HepG2 (cell line): ENCODE measurements at regions not wholly inside any gene's neighbourhood (a gene's known extent, or its start where the extent isn't known, plus 50 kb on each side); places are given as distances from the start of the nearest gene placed in this dataset.

Experiments used
- ATF7 ChIP-seq, 2 experiments: fragments of 450-650 bp in 1 of 2; sonication (generic) in 1 of 2; formaldehyde crosslinking in 1 of 2; IDR thresholded peaks; 2 replicates each; pipeline versions ENCODE4 v1.4.0 to v1.6.1; 2016 to 2020; ENCODE audit warnings: antibody characterized with exemption in 1 of 2, mild to moderate bottlenecking in 1 of 2, missing genetic modification reagents in 1 of 2
- BRCA1 ChIP-seq: sonication (generic); formaldehyde crosslinking; IDR thresholded peaks from 2 replicates; pipeline ENCODE4 v1.4.0; 2020; ENCODE audit warnings: missing genetic modification reagents
- CENPT ChIP-seq: sonication (generic); formaldehyde crosslinking; IDR thresholded peaks from 2 replicates; pipeline ENCODE4 v1.8.0; 2022; ENCODE audit warnings: low read depth, mild to moderate bottlenecking, moderate library complexity, missing genetic modification reagents
- ELF4 ChIP-seq: sonication (generic); formaldehyde crosslinking; IDR thresholded peaks from 2 replicates; pipeline ENCODE4 v1.5.0; 2020; ENCODE audit warnings: missing genetic modification reagents, mild to moderate bottlenecking, moderate library complexity, borderline replicate concordance
- FLYWCH1 ChIP-seq: sonication (generic); formaldehyde crosslinking; IDR thresholded peaks from 2 replicates; pipeline ENCODE4 v1.8.1; 2023; ENCODE audit warnings: mild to moderate bottlenecking, missing genetic modification reagents
- FOXA1 ChIP-seq, 2 experiments: fragments of 450-650 bp in 1 of 2; sonication (generic) in 1 of 2; formaldehyde crosslinking in 1 of 2; IDR thresholded peaks; 2 replicates each; pipeline versions ENCODE4 v1.4.0 to v1.6.1; 2016 to 2020; ENCODE audit warnings: missing genetic modification reagents in 1 of 2
- FOXK1 ChIP-seq: sonication (generic); formaldehyde crosslinking; IDR thresholded peaks from 2 replicates; pipeline ENCODE4 v1.4.0; 2020; ENCODE audit warnings: low read depth, missing genetic modification reagents, borderline replicate concordance
- FOXO1 ChIP-seq: sonication (generic); formaldehyde crosslinking; IDR thresholded peaks from 2 replicates; pipeline ENCODE4 v1.4.0; 2020; ENCODE audit warnings: missing genetic modification reagents
- GATAD1 ChIP-seq: IDR thresholded peaks from 2 replicates; pipeline ENCODE4 v1.6.1; 2016; ENCODE audit warnings: missing genetic modification reagents, missing compliant biosample characterization
- HIVEP1 ChIP-seq: sonication (generic); formaldehyde crosslinking; IDR thresholded peaks from 2 replicates; pipeline ENCODE4 v1.4.0; 2020; ENCODE audit warnings: mild to moderate bottlenecking, missing genetic modification reagents
- ISX ChIP-seq: sonication (generic); formaldehyde crosslinking; conservative IDR thresholded peaks from 2 replicates; pipeline ENCODE4 v1.5.0; 2020; ENCODE audit warnings: missing genetic modification reagents
- NONO ChIP-seq, 2 experiments: fragments of 450-650 bp in 1 of 2; sonication (generic) in 1 of 2; formaldehyde crosslinking in 1 of 2; IDR thresholded peaks in 1 of 2; conservative IDR thresholded peaks in 1 of 2; 2 replicates each; pipeline versions ENCODE4 v1.6.1 to v1.8.0; 2017 to 2022; ENCODE audit warnings: mild to moderate bottlenecking in 1 of 2, missing genetic modification reagents in 1 of 2, moderate library complexity in 1 of 2
- SMC3 ChIP-seq: IDR thresholded peaks from 2 replicates; pipeline ENCODE4 v1.6.1; 2011; ENCODE audit warnings: low read length, improper control_type of control experiment
- TCF12 ChIP-seq, 2 experiments: fragments of 450-650 bp in 1 of 2; sonication (generic) in 1 of 2; formaldehyde crosslinking in 1 of 2; IDR thresholded peaks; 2 replicates each; pipeline versions ENCODE4 v1.6.1 to v1.8.0; 2017 to 2022; ENCODE audit warnings: antibody characterized with exemption in 1 of 2, mild to moderate bottlenecking in 1 of 2, missing genetic modification reagents in 1 of 2, moderate library complexity in 1 of 2
- ZBTB1 ChIP-seq: sonication (generic); formaldehyde crosslinking; IDR thresholded peaks from 2 replicates; pipeline ENCODE4 v1.4.0; 2020; ENCODE audit warnings: missing genetic modification reagents, borderline replicate concordance
- ZIK1 ChIP-seq: sonication (generic); formaldehyde crosslinking; IDR thresholded peaks from 2 replicates; pipeline ENCODE4 v1.5.0; 2020; ENCODE audit warnings: mild to moderate bottlenecking, low read depth, missing genetic modification reagents, borderline replicate concordance
- ZNF687 ChIP-seq: sonication (generic); formaldehyde crosslinking; IDR thresholded peaks from 2 replicates; pipeline ENCODE4 v1.5.1; 2020; ENCODE audit warnings: mild to moderate bottlenecking, missing genetic modification reagents, moderate library complexity
- TF ChIP-seq, protein P1 (sequence below): sonication (generic); formaldehyde crosslinking; IDR thresholded peaks from 2 replicates; pipeline ENCODE4 v1.5.0; 2020; ENCODE audit warnings: mild to moderate bottlenecking, missing genetic modification reagents, moderate library complexity
- TF ChIP-seq, protein P2 (sequence below), 2 experiments: fragments of 450-650 bp in 1 of 2; sonication (generic) in 1 of 2; formaldehyde crosslinking; IDR thresholded peaks; 2 replicates each; pipeline versions ENCODE4 v1.5.0 to v1.8.0; 2020 to 2022; ENCODE audit warnings: mild to moderate bottlenecking in 1 of 2, missing genetic modification reagents in 1 of 2
- TF ChIP-seq, protein P3 (sequence below): sonication (generic); formaldehyde crosslinking; IDR thresholded peaks from 2 replicates; pipeline ENCODE4 v1.8.1; 2023; ENCODE audit warnings: mild to moderate bottlenecking, missing genetic modification reagents

DNA sequence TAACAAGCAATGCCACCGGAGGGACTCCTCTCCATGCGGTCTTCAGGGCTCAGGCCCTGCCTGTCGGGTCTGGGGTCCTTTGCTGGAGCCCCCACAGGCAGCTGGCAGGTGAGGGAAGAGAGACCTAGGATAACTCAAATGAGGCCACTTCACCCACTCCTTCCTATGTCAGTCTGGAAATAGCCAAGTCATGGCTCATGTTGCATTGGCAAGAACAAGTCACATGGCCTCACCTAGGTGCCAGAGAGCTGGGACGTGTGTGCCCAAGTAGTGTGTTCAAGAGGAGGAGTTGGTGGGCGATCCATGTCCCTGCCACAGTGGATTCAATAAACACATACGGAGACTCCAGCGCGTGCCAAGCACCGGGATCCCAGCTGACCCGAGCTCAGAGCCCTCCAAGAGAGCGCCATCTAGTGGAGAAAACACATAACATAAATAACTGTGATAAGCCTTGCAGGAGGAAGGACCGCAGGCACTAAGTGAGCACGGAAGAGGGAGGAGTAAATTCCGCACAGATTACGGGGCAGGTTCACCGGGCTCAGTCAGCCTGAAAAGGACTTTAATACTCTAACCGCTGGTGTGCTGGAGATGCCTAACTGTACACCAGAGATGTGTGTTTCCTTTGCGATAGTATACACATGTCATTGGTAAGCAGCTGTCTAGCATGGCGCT is 580.8 kb downstream of the CCDC171 start (continued):
- TF ChIP-seq, protein P1, sequence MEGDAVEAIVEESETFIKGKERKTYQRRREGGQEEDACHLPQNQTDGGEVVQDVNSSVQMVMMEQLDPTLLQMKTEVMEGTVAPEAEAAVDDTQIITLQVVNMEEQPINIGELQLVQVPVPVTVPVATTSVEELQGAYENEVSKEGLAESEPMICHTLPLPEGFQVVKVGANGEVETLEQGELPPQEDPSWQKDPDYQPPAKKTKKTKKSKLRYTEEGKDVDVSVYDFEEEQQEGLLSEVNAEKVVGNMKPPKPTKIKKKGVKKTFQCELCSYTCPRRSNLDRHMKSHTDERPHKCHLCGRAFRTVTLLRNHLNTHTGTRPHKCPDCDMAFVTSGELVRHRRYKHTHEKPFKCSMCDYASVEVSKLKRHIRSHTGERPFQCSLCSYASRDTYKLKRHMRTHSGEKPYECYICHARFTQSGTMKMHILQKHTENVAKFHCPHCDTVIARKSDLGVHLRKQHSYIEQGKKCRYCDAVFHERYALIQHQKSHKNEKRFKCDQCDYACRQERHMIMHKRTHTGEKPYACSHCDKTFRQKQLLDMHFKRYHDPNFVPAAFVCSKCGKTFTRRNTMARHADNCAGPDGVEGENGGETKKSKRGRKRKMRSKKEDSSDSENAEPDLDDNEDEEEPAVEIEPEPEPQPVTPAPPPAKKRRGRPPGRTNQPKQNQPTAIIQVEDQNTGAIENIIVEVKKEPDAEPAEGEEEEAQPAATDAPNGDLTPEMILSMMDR (CRISPR knock-in tag), result peak; percentile 82
- TF ChIP-seq NONO (IDR thresholded peaks at IDR 0.05) (no peak), NONO (CRISPR knock-in tag; conservative IDR thresholded peaks at IDR 0.05) (0 out of 2 replicates have a peak, but pooled peaks have one; percentile 28), FOXO1 (CRISPR knock-in tag) (0 out of 2 replicates have a peak, but pooled peaks have one; percentile 22), FLYWCH1 (CRISPR knock-in tag) (no peak), ZIK1 (CRISPR knock-in tag) (no peak), HIVEP1 (no peak), CENPT (CRISPR knock-in tag) (no peak), TCF12 (IDR thresholded peaks at IDR 0.05) (no peak), TCF12 (CRISPR knock-in tag; IDR thresholded peaks at IDR 0.05) (no peak), SMC3 (peak; percentile 35; the same call in 1 of the 2 replicates), ZNF687 (CRISPR knock-in tag) (0 out of 2 replicates have a peak, but pooled peaks have one; percentile 12), BRCA1 (CRISPR knock-in tag) (no peak), ISX (no peak), ELF4 (CRISPR knock-in tag) (no peak), FOXA1 (IDR thresholded peaks at IDR 0.05) (no peak), FOXA1 (CRISPR knock-in tag; IDR thresholded peaks at IDR 0.05) (peak; percentile 37; the same call in 1 of the 2 replicates), ZBTB1 (no peak), ATF7 (IDR thresholded peaks at IDR 0.05) (no peak), ATF7 (CRISPR knock-in tag; IDR thresholded peaks at IDR 0.05) (no peak), GATAD1 (CRISPR knock-in tag) (no peak), FOXK1 (CRISPR knock-in tag) (peak; percentile 47; the same call in 1 of the 2 replicates)
- TF ChIP-seq, protein P2, sequence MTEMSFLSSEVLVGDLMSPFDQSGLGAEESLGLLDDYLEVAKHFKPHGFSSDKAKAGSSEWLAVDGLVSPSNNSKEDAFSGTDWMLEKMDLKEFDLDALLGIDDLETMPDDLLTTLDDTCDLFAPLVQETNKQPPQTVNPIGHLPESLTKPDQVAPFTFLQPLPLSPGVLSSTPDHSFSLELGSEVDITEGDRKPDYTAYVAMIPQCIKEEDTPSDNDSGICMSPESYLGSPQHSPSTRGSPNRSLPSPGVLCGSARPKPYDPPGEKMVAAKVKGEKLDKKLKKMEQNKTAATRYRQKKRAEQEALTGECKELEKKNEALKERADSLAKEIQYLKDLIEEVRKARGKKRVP (CRISPR knock-in tag; IDR thresholded peaks at IDR 0.05), result no peak
- TF ChIP-seq, protein P3, sequence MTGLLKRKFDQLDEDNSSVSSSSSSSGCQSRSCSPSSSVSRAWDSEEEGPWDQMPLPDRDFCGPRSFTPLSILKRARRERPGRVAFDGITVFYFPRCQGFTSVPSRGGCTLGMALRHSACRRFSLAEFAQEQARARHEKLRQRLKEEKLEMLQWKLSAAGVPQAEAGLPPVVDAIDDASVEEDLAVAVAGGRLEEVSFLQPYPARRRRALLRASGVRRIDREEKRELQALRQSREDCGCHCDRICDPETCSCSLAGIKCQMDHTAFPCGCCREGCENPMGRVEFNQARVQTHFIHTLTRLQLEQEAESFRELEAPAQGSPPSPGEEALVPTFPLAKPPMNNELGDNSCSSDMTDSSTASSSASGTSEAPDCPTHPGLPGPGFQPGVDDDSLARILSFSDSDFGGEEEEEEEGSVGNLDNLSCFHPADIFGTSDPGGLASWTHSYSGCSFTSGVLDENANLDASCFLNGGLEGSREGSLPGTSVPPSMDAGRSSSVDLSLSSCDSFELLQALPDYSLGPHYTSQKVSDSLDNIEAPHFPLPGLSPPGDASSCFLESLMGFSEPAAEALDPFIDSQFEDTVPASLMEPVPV (CRISPR knock-in tag), result no peak
